WTC11 (cell line): ENCODE measurements at regions not wholly inside any gene's neighbourhood (a gene's known extent, or its start where the extent isn't known, plus 50 kb on each side); places are given as distances from the start of the nearest gene placed in this dataset.

Experiments
- ATAC-seq: fragments of 200-7000 bp; cut with Tn5 transposase; 2 replicates; pipeline ENCODE4 v1.10.0; 2021; ENCODE audit warnings: mild to moderate bottlenecking, moderate library complexity
- CTCF ChIA-PET: fragments of 300-600 bp; sonication (Branson Sonifier 250); formaldehyde crosslinking; loops from one replicate; lab custom pipeline; 2021; ENCODE audit warnings: antibody characterized with exemption; lab: Charles Lee
- POLR2A ChIA-PET: fragments of 350-600 bp; sonication (Branson Sonifier 250); formaldehyde crosslinking; loops from one replicate; lab custom pipeline; 2021; ENCODE audit warnings: antibody characterized with exemption; lab: Charles Lee
- DNase-seq: peaks from one replicate; pipeline ENCODE4 v3.0.0; 2021; ENCODE audit warnings: low spot score
- H3K27ac Mint-ChIP-seq: 2 replicates; pipeline ENCODE4 v1.8.0; 2021; ENCODE audit warnings: mixed read lengths
- H3K27me3 Mint-ChIP-seq: 2 replicates; pipeline ENCODE4 v1.8.0; 2021; ENCODE audit warnings: low read depth, mild to moderate bottlenecking, moderate library complexity, mixed read lengths
- H3K36me3 Mint-ChIP-seq: 2 replicates; pipeline ENCODE4 v1.8.0; 2021; ENCODE audit warnings: mixed read lengths
- H3K4me1 Mint-ChIP-seq: 2 replicates; pipeline ENCODE4 v1.8.0; 2022; ENCODE audit warnings: mixed read lengths
- H3K4me3 Mint-ChIP-seq: 2 replicates; pipeline ENCODE4 v1.8.0; 2021; ENCODE audit warnings: mild to moderate bottlenecking, moderate library complexity, mixed read lengths
- H3K9me3 Mint-ChIP-seq: 2 replicates; pipeline ENCODE4 v1.8.0; 2021; ENCODE audit warnings: mixed read lengths
- AR ChIP-seq: fragments of 250-450 bp; sonication (Bioruptor Pico); IDR thresholded peaks from 2 replicates; pipeline ENCODE4 v1.9.0; 2021; ENCODE audit warnings: mild to moderate bottlenecking
- ATF6 ChIP-seq: sonication (generic); formaldehyde crosslinking; IDR thresholded peaks from 2 replicates; pipeline ENCODE4 v1.8.1; 2023; ENCODE audit warnings: mild to moderate bottlenecking, missing genetic modification reagents
- CREM ChIP-seq: sonication (generic); formaldehyde crosslinking; IDR thresholded peaks from 2 replicates; pipeline ENCODE4 v1.8.1; 2022; ENCODE audit warnings: mild to moderate bottlenecking, missing genetic modification reagents, moderate library complexity
- FOXJ3 ChIP-seq: sonication (generic); formaldehyde crosslinking; IDR thresholded peaks from 2 replicates; pipeline ENCODE4 v1.9.0; 2021; ENCODE audit warnings: missing genetic modification reagents, mild to moderate bottlenecking, borderline replicate concordance
- GTF2I ChIP-seq: fragments of 250-450 bp; sonication (Bioruptor Pico); conservative IDR thresholded peaks from 2 replicates; pipeline ENCODE4 v1.4.0; 2021; ENCODE audit warnings: mild to moderate bottlenecking
- MLX ChIP-seq: sonication (generic); formaldehyde crosslinking; IDR thresholded peaks from 2 replicates; pipeline ENCODE4 v1.8.1; 2023; ENCODE audit warnings: mild to moderate bottlenecking, missing genetic modification reagents, moderate library complexity
- NFYB ChIP-seq: sonication (generic); formaldehyde crosslinking; conservative IDR thresholded peaks from 2 replicates; pipeline ENCODE4 v1.8.0; 2022; ENCODE audit warnings: low read depth, missing genetic modification reagents
- OVOL2 ChIP-seq: fragments of 250-450 bp; sonication (Bioruptor Pico); IDR thresholded peaks from 2 replicates; pipeline ENCODE4 v1.9.0; 2021; ENCODE audit warnings: mild to moderate bottlenecking, borderline replicate concordance
- PRDM15 ChIP-seq: sonication (generic); formaldehyde crosslinking; IDR thresholded peaks from 2 replicates; pipeline ENCODE4 v1.8.0; 2022; ENCODE audit warnings: missing genetic modification reagents
- PRRX2 ChIP-seq: fragments of 250-450 bp; sonication (Bioruptor Pico); IDR thresholded peaks from 2 replicates; pipeline ENCODE4 v1.8.0; 2021; ENCODE audit warnings: mild to moderate bottlenecking
- SOX15 ChIP-seq: fragments of 250-450 bp; sonication (Bioruptor Pico); IDR thresholded peaks from 2 replicates; pipeline ENCODE4 v1.9.0; 2021; ENCODE audit warnings: mild to moderate bottlenecking
- STAT6 ChIP-seq: sonication (generic); formaldehyde crosslinking; conservative IDR thresholded peaks from 2 replicates; pipeline ENCODE4 v1.8.1; 2023; ENCODE audit warnings: mild to moderate bottlenecking, low read depth, missing genetic modification reagents, moderate library complexity
- ZBTB21 ChIP-seq: sonication (generic); formaldehyde crosslinking; IDR thresholded peaks from 2 replicates; pipeline ENCODE4 v1.8.1; 2023; ENCODE audit warnings: mild to moderate bottlenecking, missing genetic modification reagents, borderline replicate concordance
- ZNF219 ChIP-seq: sonication (generic); formaldehyde crosslinking; IDR thresholded peaks from 2 replicates; pipeline ENCODE4 v1.8.0; 2023; ENCODE audit warnings: missing genetic modification reagents, mild to moderate bottlenecking, borderline replicate concordance
- ZNF317 ChIP-seq: sonication (generic); formaldehyde crosslinking; IDR thresholded peaks from 2 replicates; pipeline ENCODE4 v1.8.1; 2023; ENCODE audit warnings: low read depth, mild to moderate bottlenecking, moderate library complexity, missing genetic modification reagents, borderline replicate concordance
- ZNF396 ChIP-seq: fragments of 250-450 bp; sonication (Bioruptor Pico); IDR thresholded peaks from 2 replicates; pipeline ENCODE4 v1.8.0; 2021; ENCODE audit warnings: mild to moderate bottlenecking, moderate library complexity, borderline replicate concordance

- TF ChIP-seq PRDM15 (CRISPR knock-in tag) (no peak), CREM (CRISPR knock-in tag) (no peak), NFYB (CRISPR knock-in tag) (no peak)
These were observed 260.4 kb upstream of the VEPH1 start (continued) for GRCh38 chr3:157763644-157764043.

- ChIA-PET POLR2A (no interaction called here), CTCF (no interaction called here)
- no peak for DNase-seq
- TF ChIP-seq ZNF317 (CRISPR knock-in tag), result no peak
- no peak for TF ChIP-seq GTF2I (CRISPR knock-in tag)
- no peak for TF ChIP-seq ZNF219 (CRISPR knock-in tag)
- no peak for TF ChIP-seq ZNF396 (CRISPR knock-in tag)
- TF ChIP-seq STAT6, result no peak
- no peak for TF ChIP-seq MLX (CRISPR knock-in tag)
- TF ChIP-seq ZBTB21 (CRISPR knock-in tag), result no peak
- TF ChIP-seq PRRX2 (CRISPR knock-in tag), result no peak
- no peak for TF ChIP-seq ATF6 (CRISPR knock-in tag)
- no peak for TF ChIP-seq FOXJ3 (CRISPR knock-in tag)
- no peak for TF ChIP-seq AR
- no peak for TF ChIP-seq SOX15
- no peak for TF ChIP-seq OVOL2 (CRISPR knock-in tag)
- H3K27ac Mint-ChIP-seq, result no peak overlapping the region
- H3K4me3 Mint-ChIP-seq, result no peak overlapping the region
- H3K4me1 Mint-ChIP-seq, result peaks cover 21% of the 10 kb centered on the region
- no peak for ATAC-seq
- H3K36me3 Mint-ChIP-seq, result no peaks in the 10 kb centered on the region
- no peaks in the 10 kb centered on the region for H3K9me3 Mint-ChIP-seq
- H3K27me3 Mint-ChIP-seq, result no peaks in the 10 kb centered on the region
These were observed 256.1 kb upstream of the VEPH1 start for GRCh38 chr3:157759311-157759710.
